ENCODE measurements at regions not wholly inside any gene's neighbourhood (a gene's known extent, or its start where the extent isn't known, plus 50 kb on each side); places are given as distances from the start of the nearest gene placed in this dataset.

GRCh38 chr12:92215358-92215757 lies 69.7 kb upstream of the BTG1 start:
- DNase-seq: no peak

DNA sequence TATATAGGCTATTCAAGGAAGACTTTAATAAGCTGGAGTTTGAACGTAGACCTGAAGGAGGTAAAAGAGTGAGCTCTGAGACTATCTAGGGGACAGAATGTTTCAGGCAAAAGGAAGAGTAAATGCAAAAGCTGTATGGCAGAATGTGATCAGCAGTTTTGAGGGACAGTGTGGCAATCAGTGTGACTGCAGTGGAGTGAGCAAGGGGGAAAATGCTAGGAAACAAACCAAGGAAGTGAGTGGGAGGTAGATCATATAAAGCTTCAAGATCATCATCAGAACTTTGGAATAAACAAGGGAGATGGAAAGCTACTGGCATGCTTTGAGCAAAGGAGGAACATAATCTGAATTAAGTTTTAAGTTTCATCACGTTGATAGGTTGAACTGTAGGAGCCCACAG lies 67.5 kb upstream of the BTG1 start:
- DNase-seq: peak; percentile 8

DNA sequence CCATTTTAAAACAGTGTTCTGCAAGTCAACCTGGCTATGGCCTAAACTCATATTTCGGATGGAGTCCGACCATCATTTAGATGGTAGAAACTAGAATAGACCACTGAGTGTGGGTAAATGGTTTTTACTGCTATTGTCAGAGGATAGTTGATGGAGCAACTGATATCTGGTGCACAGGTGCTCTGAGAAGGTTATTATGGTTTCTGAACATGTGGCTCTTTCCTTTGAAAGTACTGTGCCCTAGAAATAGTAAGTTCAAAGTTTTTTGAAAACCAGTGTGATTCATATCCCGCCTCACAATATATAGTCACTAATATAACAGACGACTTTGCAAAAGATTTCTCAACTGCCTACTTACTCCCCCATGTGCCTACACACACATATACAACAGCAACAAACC lies 64.4 kb upstream of the BTG1 start:
- no peak for DNase-seq

GRCh38 chr12:92208613-92209121 lies 63.0 kb upstream of the BTG1 start:
- peak; percentile 92 for DNase-seq

DNA sequence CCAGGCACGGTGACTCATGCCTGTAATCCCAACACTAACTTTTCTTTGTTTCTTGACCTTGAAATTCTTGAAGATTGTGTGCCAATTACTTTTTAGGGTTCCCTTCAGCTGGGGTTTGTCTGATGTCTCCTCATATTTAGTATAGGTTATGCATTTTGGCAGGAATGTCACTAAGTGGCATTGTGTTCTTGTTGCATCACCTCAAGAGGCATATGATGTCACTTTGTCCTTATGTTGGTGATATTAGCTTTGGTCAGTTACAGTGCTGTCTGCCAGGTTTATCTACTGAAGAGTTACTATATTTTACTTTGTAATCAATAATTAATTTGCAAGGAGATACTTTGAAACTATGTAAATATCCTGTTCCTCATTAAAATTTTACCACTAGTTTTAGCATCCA lies 61.0 kb upstream of the BTG1 start:
- DNase-seq: no peak

GRCh38 chr12:92206011-92206410 lies 60.4 kb upstream of the BTG1 start:
- no peak for DNase-seq

DNA sequence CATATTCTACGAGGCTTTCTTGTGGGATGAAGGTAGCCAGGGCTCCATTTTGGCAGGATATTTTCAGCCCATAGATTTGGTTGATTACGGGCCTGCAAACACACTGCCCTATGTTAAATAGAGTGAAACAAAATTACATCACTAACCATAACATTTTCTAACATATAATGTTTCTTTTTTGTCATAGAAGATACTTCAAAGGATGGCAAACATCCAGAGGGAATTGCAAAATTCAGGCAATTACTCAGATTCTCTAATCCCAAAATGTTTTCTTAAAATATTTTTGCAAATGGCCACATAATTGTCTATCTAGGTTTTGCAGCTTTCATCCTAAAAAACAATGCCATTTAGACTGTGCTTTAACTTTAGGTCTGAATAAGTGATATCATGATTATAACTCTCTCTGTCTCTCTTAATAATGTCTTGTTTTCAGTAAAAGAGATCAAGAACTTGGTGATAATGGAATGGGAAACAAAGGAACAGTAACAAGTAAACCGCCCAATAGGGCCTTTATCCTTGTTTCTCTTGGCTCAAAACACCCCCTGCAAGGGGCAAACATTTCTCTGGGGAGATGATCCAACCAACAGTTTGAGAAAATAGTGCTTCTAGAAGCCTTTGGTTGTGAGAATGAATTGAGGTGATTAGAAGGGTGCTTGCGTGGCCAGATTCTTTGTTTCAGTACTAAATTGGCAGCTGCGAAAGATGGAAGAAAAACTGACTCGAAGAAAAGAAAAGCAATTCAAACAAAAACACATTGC lies 54.4 kb upstream of the BTG1 start:
- DNase-seq: no peak

DNA sequence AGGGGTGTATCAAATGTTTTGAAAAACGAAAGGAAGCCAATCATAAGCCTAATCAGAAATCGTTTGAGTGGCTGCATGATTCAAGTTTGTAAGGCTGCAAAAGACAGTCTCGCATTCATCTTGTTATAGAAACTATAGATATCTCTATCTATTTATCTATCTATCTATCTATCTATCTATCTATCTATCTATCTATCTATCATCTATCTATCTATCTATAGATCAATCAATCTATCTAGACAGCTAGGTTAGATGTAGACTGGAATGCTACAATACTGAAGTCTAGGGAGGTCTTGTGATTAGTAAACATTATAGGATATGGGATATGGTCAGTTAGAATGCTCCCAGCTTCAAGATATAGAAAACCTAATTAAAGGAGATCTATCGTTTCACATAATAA lies 52.2 kb upstream of the BTG1 start:
- DNase-seq: no peak

DNA sequence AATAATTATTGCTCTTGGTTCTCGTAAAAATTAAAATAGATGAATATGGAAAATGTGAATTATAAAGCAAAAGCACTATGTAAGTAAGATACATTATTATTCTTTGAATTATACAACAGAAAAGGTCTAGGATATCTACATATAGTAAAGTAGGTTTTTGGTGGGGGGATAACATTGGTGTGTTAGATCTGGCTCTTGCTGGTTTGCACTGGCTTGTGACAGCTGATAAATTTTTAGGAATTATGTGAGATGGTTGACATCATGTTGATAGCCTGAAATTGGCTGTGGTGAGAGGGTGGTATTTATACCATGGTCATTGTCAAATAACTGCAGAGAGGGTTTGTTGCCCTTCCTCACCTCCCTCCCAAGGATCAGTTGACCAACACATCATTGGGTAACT lies 50.7 kb upstream of the BTG1 start:
- DNase-seq: no peak

Measured in dermis blood vessel endothelial cell (primary cell).